Liver (tissue), 3 donors: ENCODE measurements at regions not wholly inside any gene's neighbourhood (a gene's known extent, or its start where the extent isn't known, plus 50 kb on each side); places are given as distances from the start of the nearest gene placed in this dataset.

Experiments
- NR2F2 ChIP-seq: IDR thresholded peaks from 2 replicates; pipeline ENCODE4 v1.6.1; 2016; ENCODE audit warnings: antibody characterized with exemption
- SP1 ChIP-seq: IDR thresholded peaks from 2 replicates; pipeline ENCODE4 v1.6.1; 2018; ENCODE audit warnings: antibody characterized with exemption, mild to moderate bottlenecking
- TF ChIP-seq, protein P1 (sequence below): IDR thresholded peaks from 2 replicates; pipeline ENCODE4 v1.6.1; 2016; ENCODE audit warnings: antibody characterized with exemption
- TF ChIP-seq, protein P2 (sequence below): fragments of 150-350 bp; IDR thresholded peaks from 2 replicates; pipeline ENCODE4 v1.5.1; 2017; ENCODE audit warnings: improper control_type of control experiment, low read depth, low read length; ENCODE audit not compliant: missing input control
- TF ChIP-seq, protein P3 (sequence below): IDR thresholded peaks from 2 replicates; pipeline ENCODE4 v1.6.1; 2016; ENCODE audit warnings: antibody characterized with exemption
- TF ChIP-seq, protein P4 (sequence below): IDR thresholded peaks from 2 replicates; pipeline ENCODE4 v1.6.1; 2016; ENCODE audit warnings: antibody characterized with exemption, mild to moderate bottlenecking
- donor health status: healthy.
- donor health status: healthy.

DNA sequence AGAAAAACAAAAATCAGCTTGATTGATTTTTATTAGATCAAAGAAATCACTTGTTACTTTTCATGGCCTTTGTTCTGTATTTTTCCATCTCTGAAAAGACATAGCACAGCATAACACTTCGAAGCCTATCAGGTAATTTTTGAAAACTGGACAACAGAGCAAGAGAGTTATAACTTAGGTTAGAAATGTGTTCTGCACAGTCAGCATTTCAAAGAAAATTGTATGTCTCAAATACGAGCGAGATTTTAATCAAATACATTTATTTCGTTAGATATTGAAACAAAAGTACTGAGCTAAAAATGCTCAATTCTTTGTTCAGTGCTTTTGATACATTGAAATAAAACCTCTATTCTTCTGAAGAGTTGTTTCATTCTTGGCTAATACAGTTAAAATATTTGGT, 144.1 kb upstream of the SLC10A2 start:
- TF ChIP-seq, protein P1, sequence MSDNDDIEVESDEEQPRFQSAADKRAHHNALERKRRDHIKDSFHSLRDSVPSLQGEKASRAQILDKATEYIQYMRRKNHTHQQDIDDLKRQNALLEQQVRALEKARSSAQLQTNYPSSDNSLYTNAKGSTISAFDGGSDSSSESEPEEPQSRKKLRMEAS: no peak
- TF ChIP-seq, protein P2, sequence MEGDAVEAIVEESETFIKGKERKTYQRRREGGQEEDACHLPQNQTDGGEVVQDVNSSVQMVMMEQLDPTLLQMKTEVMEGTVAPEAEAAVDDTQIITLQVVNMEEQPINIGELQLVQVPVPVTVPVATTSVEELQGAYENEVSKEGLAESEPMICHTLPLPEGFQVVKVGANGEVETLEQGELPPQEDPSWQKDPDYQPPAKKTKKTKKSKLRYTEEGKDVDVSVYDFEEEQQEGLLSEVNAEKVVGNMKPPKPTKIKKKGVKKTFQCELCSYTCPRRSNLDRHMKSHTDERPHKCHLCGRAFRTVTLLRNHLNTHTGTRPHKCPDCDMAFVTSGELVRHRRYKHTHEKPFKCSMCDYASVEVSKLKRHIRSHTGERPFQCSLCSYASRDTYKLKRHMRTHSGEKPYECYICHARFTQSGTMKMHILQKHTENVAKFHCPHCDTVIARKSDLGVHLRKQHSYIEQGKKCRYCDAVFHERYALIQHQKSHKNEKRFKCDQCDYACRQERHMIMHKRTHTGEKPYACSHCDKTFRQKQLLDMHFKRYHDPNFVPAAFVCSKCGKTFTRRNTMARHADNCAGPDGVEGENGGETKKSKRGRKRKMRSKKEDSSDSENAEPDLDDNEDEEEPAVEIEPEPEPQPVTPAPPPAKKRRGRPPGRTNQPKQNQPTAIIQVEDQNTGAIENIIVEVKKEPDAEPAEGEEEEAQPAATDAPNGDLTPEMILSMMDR: no peak
- TF ChIP-seq, protein P3, sequence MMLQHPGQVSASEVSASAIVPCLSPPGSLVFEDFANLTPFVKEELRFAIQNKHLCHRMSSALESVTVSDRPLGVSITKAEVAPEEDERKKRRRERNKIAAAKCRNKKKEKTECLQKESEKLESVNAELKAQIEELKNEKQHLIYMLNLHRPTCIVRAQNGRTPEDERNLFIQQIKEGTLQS: no peak
- TF ChIP-seq NR2F2: no peak
- TF ChIP-seq, protein P4, sequence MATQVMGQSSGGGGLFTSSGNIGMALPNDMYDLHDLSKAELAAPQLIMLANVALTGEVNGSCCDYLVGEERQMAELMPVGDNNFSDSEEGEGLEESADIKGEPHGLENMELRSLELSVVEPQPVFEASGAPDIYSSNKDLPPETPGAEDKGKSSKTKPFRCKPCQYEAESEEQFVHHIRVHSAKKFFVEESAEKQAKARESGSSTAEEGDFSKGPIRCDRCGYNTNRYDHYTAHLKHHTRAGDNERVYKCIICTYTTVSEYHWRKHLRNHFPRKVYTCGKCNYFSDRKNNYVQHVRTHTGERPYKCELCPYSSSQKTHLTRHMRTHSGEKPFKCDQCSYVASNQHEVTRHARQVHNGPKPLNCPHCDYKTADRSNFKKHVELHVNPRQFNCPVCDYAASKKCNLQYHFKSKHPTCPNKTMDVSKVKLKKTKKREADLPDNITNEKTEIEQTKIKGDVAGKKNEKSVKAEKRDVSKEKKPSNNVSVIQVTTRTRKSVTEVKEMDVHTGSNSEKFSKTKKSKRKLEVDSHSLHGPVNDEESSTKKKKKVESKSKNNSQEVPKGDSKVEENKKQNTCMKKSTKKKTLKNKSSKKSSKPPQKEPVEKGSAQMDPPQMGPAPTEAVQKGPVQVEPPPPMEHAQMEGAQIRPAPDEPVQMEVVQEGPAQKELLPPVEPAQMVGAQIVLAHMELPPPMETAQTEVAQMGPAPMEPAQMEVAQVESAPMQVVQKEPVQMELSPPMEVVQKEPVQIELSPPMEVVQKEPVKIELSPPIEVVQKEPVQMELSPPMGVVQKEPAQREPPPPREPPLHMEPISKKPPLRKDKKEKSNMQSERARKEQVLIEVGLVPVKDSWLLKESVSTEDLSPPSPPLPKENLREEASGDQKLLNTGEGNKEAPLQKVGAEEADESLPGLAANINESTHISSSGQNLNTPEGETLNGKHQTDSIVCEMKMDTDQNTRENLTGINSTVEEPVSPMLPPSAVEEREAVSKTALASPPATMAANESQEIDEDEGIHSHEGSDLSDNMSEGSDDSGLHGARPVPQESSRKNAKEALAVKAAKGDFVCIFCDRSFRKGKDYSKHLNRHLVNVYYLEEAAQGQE: no peak
- TF ChIP-seq SP1: no peak
